CD4-positive, alpha-beta T cell (primary cell): ENCODE measurements at regions not wholly inside any gene's neighbourhood (a gene's known extent, or its start where the extent isn't known, plus 50 kb on each side); places are given as distances from the start of the nearest gene placed in this dataset.

Source experiments
- ATAC-seq: fragments of 200-7000 bp; cut with Tn5 transposase; one replicate; pipeline ENCODE4 v1.10.0; 2022; ENCODE audit warnings: mild to moderate bottlenecking; ENCODE audit not compliant: poor library complexity
- CTCF ChIA-PET: fragments of 350-600 bp; sonication (Branson Sonifier 250); formaldehyde crosslinking; loops from one replicate; lab custom pipeline; 2021; ENCODE audit warnings: antibody characterized with exemption, inconsistent platforms; lab: Charles Lee
- POLR2A ChIA-PET: fragments of 350-600 bp; sonication (Branson Sonifier 250); formaldehyde crosslinking; loops from one replicate; lab custom pipeline; 2021; ENCODE audit warnings: antibody characterized with exemption, inconsistent platforms; lab: Charles Lee
- DNase-seq, 14 experiments: peaks; one replicate each; pipeline ENCODE4 v3.0.0-alpha.2; 2013 to 2020; ENCODE audit warnings: mixed read lengths in 2 of 14
- H3K27ac ChIP-seq, 2 donors: one replicate each; pipeline versions ENCODE4 v1.5.1 to v1.7.0; 2013; ENCODE audit warnings: low read length in 2 of 2, low read depth in 1 of 2, mild to moderate bottlenecking in 1 of 2
- H3K27me3 ChIP-seq, 2 experiments: 1 replicate in 1 of 2; 2 replicates in 1 of 2; pipeline versions ENCODE4 v1.6.1 to v1.7.0; 2013; ENCODE audit warnings: low read length in 2 of 2, control low read depth in 1 of 2, mild to moderate bottlenecking in 1 of 2, moderate library complexity in 1 of 2; ENCODE audit not compliant: insufficient read depth in 2 of 2, control insufficient read depth in 1 of 2
- H3K36me3 ChIP-seq: one replicate; pipeline ENCODE4 v1.6.1; 2013; ENCODE audit warnings: low read length, control low read depth; ENCODE audit not compliant: insufficient read depth
- H3K4me1 ChIP-seq: one replicate; pipeline ENCODE4 v1.6.1; 2013; ENCODE audit warnings: low read length, control low read depth; ENCODE audit not compliant: insufficient read depth
- H3K4me3 ChIP-seq: one replicate; pipeline ENCODE4 v1.5.1; 2013; ENCODE audit warnings: mild to moderate bottlenecking, low read length, moderate library complexity
- H3K9me3 ChIP-seq, 2 experiments: 1 replicate in 1 of 2; 2 replicates in 1 of 2; pipeline versions ENCODE4 v1.6.1 to v1.7.0; 2013; ENCODE audit warnings: low read length in 2 of 2, mild to moderate bottlenecking in 2 of 2, control low read depth in 1 of 2, moderate library complexity in 1 of 2; ENCODE audit not compliant: control insufficient read depth in 1 of 2, insufficient read depth in 1 of 2
- H3K27ac Mint-ChIP-seq: one replicate; pipeline ENCODE4 v1.8.0; 2020; ENCODE audit warnings: mixed read lengths
- H3K27me3 Mint-ChIP-seq: one replicate; pipeline ENCODE4 v1.8.0; 2021; ENCODE audit warnings: mixed read lengths
- H3K36me3 Mint-ChIP-seq: one replicate; pipeline ENCODE4 v1.8.0; 2021; ENCODE audit warnings: low read depth, mixed read lengths
- H3K4me1 Mint-ChIP-seq: one replicate; pipeline ENCODE4 v1.8.0; 2021; ENCODE audit warnings: low read depth, mixed read lengths
- H3K4me3 Mint-ChIP-seq: one replicate; pipeline ENCODE4 v1.8.0; 2020; ENCODE audit warnings: mild to moderate bottlenecking, mixed read lengths
- H3K9me3 Mint-ChIP-seq: one replicate; pipeline ENCODE4 v1.8.0; 2020; ENCODE audit warnings: mixed read lengths
- intact Hi-C, 2 experiments: fragments of 100-400 bp; cut with DNase I in 1 of 2; cut with micrococcal nuclease in 1 of 2; formaldehyde crosslinking; loops; one replicate each; pipeline versions ENCODE4 v1.15.1 to v1.9.0; 2023 to 2025; cut with DNase I, micrococcal nuclease
- TF ChIP-seq, protein P1 (sequence below): fragments of 200-600 bp; IDR thresholded peaks from one replicate; pipeline ENCODE4 v1.8.0; 2022; ENCODE audit warnings: antibody characterized with exemption, mild to moderate bottlenecking

DNA sequence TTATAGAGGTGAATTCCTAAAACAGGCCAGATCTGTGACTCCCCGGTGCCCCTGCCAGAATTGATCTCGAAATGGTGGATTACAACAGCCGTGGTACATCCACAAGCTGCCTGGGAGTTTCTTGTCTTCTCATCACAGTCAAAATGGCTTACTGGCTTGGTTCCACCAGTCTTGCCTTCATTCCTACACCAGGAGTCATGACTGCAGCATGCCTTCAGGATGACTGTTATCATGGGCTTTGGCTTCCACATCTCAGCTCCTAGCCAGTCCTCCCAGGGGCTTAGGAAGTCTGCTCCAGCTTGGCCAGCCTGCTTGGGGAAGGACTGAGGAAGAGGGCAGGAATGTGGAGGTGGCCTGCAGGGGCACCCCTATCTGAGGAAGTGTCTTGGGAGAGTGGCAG, 132.9 kb upstream of the NR3C1 start:
- Histone ChIP-seq H3K9me3 (peaks cover 5% of the 10 kb centered on the region in 2 experiments), H3K27me3 (no peaks in the 10 kb centered on the region)

DNA sequence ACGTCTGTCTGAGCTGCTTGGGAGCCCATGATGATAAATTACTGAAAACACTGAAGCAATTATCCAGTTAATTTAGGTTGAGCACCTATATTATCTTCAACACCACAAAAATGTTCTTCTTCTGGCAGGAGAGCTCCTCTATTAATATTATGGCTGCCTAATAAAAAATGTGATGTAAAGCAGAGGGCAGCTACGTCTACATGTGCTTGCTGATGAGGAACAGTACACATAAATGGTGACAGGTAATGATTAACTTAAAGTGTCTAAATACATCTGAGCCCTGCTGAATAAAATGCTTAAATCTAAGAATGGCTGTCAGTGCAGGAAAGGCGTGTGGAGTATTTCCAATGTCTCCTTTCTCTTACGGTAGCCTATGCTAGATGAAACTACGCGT, 131.3 kb upstream of the NR3C1 start:
- Mint-ChIP-seq H3K36me3 (no peaks in the 10 kb centered on the region), H3K27me3 (no peaks in the 10 kb centered on the region)

More for the DNA sequence above, 132.9 kb upstream of the NR3C1 start:
- POLR2A ChIA-PET, result no interaction called here
- H3K36me3 Mint-ChIP-seq, result no peaks in the 10 kb centered on the region
- ATAC-seq (no peak), DNase-seq (no peak)
- no peak overlapping the region for H3K4me3 ChIP-seq
- TF ChIP-seq, protein P1, sequence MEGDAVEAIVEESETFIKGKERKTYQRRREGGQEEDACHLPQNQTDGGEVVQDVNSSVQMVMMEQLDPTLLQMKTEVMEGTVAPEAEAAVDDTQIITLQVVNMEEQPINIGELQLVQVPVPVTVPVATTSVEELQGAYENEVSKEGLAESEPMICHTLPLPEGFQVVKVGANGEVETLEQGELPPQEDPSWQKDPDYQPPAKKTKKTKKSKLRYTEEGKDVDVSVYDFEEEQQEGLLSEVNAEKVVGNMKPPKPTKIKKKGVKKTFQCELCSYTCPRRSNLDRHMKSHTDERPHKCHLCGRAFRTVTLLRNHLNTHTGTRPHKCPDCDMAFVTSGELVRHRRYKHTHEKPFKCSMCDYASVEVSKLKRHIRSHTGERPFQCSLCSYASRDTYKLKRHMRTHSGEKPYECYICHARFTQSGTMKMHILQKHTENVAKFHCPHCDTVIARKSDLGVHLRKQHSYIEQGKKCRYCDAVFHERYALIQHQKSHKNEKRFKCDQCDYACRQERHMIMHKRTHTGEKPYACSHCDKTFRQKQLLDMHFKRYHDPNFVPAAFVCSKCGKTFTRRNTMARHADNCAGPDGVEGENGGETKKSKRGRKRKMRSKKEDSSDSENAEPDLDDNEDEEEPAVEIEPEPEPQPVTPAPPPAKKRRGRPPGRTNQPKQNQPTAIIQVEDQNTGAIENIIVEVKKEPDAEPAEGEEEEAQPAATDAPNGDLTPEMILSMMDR, result no peak
- no peak overlapping the region for H3K27ac ChIP-seq
- no peak overlapping the region for H3K27ac Mint-ChIP-seq
- CTCF ChIA-PET, result no interaction called here
- H3K4me1 ChIP-seq, result no peaks in the 10 kb centered on the region
- no peaks in the 10 kb centered on the region for H3K27me3 Mint-ChIP-seq
- no peak overlapping the region for H3K4me3 Mint-ChIP-seq
- intact Hi-C loops, result no loop called here
- H3K9me3 Mint-ChIP-seq, result peaks cover 4% of the 10 kb centered on the region
- H3K36me3 ChIP-seq, result no peaks in the 10 kb centered on the region
- H3K4me1 Mint-ChIP-seq, result no peaks in the 10 kb centered on the region

DNA sequence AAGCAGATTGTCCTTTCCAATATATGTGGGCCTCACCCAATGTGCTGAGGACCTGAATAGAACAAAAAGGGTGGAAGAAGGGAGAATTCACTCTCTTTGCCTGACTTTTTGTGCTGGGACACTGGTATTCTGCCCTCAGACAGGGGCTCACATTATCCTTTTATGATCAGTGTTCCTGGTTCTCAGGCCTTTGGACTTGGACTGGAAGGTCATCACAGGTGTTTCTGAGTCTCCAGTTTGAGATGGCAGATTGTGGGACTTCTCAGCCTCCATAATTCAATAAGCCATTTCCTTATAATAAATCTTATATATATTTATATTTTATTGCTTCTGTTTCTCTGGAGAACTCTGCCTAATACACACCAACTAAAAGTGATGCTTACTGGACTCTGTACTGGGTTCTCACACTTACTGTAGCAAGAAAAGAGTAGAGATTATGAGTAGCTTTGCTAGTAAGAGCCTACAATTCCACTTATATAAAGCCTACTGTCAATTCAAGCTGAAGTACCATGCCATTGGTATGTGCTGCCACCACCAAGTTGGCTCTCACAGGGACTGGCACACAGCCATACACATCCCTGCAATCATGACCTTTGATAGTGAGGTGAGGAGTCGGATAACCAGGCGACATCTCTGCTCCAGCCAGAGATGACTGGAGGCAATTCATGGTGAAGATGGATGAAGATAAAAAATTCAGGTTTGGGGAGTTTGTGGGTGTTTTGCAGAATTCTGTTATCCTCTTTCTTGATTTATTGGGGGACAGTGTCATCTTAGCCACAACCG, 130.7 kb upstream of the NR3C1 start:
- no peaks in the 10 kb centered on the region for H3K4me1 Mint-ChIP-seq
- H3K27ac ChIP-seq, result no peak overlapping the region
- no peaks in the 10 kb centered on the region for H3K9me3 Mint-ChIP-seq
- no peak overlapping the region for H3K4me3 ChIP-seq
- TF ChIP-seq, protein P1, result no peak
- ChIA-PET CTCF (no interaction called here), POLR2A (no interaction called here)
- ATAC-seq (no peak), DNase-seq (no peak)
- H3K27me3 ChIP-seq, result no peaks in the 10 kb centered on the region
- no peak overlapping the region for H3K4me3 Mint-ChIP-seq
- H3K27ac Mint-ChIP-seq, result no peak overlapping the region
- H3K36me3 Mint-ChIP-seq, result no peaks in the 10 kb centered on the region
- no peaks in the 10 kb centered on the region for H3K36me3 ChIP-seq
- peaks cover 4 to 9% of the 10 kb centered on the region in 2 experiments for H3K9me3 ChIP-seq
- intact Hi-C loops, result no loop called here
- H3K27me3 Mint-ChIP-seq, result no peaks in the 10 kb centered on the region
- no peaks in the 10 kb centered on the region for H3K4me1 ChIP-seq

More for the DNA sequence above, 131.3 kb upstream of the NR3C1 start:
- no peak for ATAC-seq
- no peak for DNase-seq
- intact Hi-C loops, result no loop called here
- TF ChIP-seq, protein P1, result no peak
- Mint-ChIP-seq H3K4me3 (no peak overlapping the region), H3K27ac (no peak overlapping the region), H3K9me3 (peaks cover 4% of the 10 kb centered on the region), H3K4me1 (no peaks in the 10 kb centered on the region)
- POLR2A ChIA-PET, result no interaction called here
- H3K27me3 ChIP-seq, result no peaks in the 10 kb centered on the region
- no peaks in the 10 kb centered on the region for H3K4me1 ChIP-seq
- no peaks in the 10 kb centered on the region for H3K36me3 ChIP-seq
- H3K27ac ChIP-seq, result no peak overlapping the region
- peaks cover 5 to 9% of the 10 kb centered on the region in 2 experiments for H3K9me3 ChIP-seq
- CTCF ChIA-PET, result no interaction called here
- no peak overlapping the region for H3K4me3 ChIP-seq
